HG03135 (cell line): ENCODE measurements at regions not wholly inside any gene's neighbourhood (a gene's known extent, or its start where the extent isn't known, plus 50 kb on each side); places are given as distances from the start of the nearest gene placed in this dataset.

ENCODE experiments used
- ATAC-seq: cut with Tn5 transposase; IDR thresholded peaks from one replicate; pipeline ENCODE4 v1.9.1; 2021; ENCODE audit warnings: mild to moderate bottlenecking, moderate library complexity; ENCODE audit not compliant: unreplicated experiment

- ATAC-seq: no peak
These were observed 573.6 kb downstream of the BUD13 start for GRCh38 chr11:116199182-116199581.

- ATAC-seq: no peak
These were observed 578.5 kb downstream of the BUD13 start for GRCh38 chr11:116194156-116194904.

DNA sequence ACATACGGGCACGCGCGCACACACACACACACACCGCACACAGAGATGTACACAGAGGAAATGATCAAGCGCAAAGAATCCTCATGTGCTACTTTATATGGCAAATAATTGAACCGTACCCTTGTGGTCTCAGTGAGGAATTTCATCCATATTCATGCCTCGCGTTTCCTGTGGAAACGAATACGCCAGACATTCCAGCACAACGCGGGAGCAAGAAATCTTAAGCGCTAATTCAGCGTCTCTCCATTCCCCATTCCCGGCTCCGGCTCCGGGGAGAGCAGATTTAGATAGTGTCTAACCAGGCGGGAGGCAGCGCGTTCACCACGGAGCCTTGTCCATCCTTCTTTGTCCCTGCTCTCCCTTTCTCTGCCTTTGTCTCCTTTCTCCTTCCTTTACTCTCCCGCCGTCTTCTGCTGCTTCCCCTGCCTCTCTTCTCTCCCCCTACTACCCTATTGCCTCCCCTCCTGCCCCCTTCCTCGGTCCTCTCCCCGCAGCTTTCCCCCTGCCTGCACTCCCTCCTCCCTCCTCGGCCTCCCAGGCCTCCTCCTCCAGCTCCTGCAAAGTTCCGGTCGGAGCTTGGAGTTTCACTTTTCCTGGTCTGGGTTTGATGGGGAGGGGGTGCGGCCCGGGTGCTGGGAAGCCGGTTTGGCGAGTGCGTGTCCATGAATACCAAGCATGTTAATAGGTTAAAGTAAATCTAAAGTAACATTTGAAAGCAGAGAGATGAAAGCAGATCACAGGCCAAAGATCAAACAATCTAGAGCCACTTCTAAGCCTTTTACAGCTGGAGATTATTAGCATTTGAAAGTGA is 579.3 kb downstream of the BUD13 start:
- ATAC-seq: no peak

DNA sequence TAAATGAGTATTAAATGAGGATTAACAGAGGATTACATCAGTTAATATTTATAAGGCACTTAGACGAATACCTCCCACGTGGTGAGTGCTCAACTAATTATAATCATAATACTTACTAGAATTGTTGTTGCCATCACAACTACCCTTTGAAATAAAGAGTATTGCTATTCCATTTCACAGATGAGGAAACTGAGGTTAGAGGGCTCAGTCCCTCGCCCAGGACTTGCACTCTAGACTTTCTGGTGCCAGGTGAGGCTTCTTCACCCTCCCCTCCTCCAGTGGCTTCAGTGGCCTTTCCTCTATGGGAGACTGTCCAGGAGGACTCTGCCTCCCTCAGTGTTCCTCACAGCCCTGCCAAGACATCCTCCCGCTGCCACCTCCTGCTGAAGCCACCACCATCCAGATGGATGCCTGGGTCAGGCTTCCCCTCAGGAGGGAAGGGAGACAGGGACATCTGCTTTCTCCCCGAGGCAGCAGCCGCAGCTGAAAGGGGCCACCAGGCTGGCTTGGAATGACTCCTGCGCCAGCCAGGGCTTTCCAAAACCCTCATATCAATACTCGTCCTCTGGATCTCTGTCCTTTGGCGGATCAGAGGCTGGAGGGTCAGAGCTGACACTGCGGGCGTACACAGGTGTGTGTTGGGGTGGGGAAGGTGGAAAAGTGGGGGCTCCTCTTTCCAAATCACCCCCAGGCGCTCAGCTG is 580.1 kb downstream of the BUD13 start:
- ATAC-seq: no peak

DNA sequence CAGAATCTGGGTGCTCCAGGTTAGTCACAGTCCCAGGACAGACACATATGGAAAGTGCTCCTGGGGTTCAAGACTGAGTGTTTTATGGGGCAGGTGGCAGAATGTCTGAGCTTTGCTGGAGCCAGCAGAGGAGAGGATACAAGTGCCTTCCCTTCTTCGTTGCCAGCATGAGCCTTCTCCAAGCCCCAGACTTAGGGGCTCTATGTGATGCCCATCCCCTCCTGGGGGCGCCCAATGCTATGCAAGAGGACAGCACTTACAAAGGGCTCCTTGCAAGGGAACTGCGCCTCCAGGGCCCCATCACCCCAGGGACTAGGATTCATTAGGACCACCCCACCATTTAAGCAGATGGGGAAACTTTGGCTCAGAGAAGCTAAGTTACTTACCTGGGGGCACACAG is 581.9 kb downstream of the BUD13 start:
- no peak for ATAC-seq

GRCh38 chr11:116189408-116190170 is 583.2 kb downstream of the BUD13 start:
- no peak for ATAC-seq

GRCh38 chr11:116188350-116188749 is 584.4 kb downstream of the BUD13 start:
- no peak for ATAC-seq

GRCh38 chr11:116187026-116187425 is 585.8 kb downstream of the BUD13 start:
- ATAC-seq: no peak

DNA sequence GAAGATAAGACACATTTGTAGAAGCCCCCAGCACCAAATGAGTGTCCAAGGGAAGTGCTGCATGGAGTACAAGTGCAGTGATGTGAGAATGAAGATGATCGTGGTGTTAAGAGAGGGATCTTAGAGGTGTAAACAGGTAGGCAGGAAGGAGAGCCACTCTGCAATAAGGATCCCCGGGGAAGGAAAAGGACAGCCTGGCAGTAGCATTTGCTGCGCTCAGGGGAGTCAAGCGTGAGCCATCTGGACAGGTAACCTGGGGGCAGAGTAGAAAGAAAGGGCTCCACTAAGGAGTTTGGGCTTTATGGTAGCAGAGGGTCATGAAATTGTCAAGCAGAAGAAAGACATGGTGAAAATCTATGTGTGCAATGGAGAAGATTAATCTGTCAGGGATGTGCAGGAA is 587.2 kb downstream of the BUD13 start:
- ATAC-seq: no peak

DNA sequence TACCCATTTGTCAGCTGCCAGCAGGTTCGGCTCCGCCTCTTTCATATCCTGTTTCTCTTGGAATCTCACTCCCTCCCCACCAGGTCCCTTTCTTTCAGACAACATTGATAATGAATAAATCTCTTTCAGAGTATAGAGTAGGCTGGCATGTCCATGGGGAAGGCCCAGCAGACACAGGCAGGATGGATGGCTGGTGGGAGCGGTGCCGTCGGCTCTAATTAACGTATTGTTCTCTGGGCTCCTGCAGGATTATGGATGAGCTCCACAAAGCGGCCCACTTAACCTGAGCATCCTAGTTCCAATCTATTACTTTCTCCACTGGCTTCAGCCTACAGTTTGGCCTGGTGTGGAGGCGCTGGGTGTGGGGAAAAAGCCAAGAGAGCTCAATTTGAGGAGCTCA is 588.0 kb downstream of the BUD13 start:
- no peak for ATAC-seq

- ATAC-seq: no peak
These were observed 590.3 kb downstream of the BUD13 start for GRCh38 chr11:116182356-116182966.

- ATAC-seq: no peak
These were observed 591.8 kb downstream of the BUD13 start for GRCh38 chr11:116180806-116181600.

- no peak for ATAC-seq
These were observed 593.4 kb downstream of the BUD13 start for GRCh38 chr11:116179401-116179800.

DNA sequence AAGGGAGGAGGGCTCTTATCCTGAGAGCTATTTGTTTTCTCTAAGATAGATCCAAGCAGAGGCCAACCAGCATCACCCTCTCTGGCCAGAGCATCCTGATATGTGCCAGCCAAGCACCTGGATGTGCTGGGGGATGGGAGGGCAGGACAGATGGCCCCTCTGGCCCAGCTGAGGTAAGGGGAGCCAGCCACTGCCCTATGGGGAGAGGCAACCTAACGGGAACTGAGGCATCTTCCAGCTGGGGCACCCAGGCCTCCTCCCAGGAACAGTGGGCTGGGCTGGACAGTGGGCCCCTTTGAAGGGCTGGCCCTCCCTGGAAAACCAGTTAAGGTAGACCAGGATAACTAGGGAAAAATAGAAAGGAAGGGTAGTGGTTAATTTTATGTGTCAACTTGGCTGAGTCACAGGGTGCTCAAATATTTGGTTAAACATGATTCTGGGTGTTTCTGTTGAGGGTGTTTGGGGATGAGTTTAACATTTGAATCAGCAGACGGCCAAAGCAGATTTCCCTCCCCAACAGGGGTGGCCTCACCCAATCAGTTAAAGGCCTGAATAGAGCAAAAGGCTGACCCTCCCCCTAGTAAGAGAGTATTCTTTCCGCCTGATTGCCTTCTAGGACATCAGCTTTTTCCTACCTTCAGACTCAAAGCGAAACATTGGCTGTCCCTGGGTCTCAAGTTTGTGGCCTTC is 595.1 kb downstream of the BUD13 start:
- ATAC-seq: no peak

DNA sequence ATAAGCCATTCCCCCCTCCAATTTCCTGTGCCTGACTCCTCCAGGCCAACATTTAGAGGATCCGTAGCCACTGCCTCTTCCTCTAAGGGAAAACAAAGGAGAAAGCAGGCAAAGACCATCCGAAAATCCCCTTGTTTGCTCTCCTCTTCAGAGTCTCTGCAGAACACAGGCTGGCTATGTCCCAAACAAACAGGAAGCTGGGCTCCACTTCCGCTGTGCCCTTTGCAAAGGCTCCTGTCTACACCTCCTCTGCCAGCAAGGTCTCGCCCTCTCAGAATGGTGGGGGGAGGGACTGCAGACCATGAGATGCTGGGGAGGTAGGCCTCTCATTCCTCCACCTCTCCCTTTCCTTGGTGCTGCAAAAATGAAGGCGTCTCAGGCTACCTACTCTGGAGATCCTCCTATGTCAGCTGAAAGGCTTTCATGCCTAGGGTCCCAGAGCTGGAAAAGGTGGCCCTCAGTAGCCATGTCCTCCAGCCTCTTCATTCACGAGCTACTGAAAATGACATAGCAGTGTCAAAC is 596.2 kb downstream of the BUD13 start:
- ATAC-seq: no peak

DNA sequence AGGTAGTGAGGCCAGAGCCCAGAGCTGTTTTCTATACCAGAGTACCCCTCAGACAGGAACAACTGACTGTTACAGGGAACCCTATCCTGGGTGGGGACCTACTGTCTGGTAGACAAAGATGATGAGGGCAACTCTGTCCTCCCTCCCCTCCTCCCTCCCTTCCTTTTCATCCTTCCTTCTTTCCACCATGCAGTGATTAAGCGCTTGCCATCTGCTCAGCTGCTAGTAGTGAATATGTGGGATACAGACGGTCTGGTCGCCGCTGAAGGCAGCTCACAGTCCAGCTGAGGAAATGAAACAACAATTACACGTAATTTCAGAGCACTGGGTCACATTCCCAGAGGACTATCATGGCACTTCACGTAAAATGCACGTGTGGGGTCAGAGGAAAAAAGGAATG is 597.1 kb downstream of the BUD13 start:
- no peak for ATAC-seq

DNA sequence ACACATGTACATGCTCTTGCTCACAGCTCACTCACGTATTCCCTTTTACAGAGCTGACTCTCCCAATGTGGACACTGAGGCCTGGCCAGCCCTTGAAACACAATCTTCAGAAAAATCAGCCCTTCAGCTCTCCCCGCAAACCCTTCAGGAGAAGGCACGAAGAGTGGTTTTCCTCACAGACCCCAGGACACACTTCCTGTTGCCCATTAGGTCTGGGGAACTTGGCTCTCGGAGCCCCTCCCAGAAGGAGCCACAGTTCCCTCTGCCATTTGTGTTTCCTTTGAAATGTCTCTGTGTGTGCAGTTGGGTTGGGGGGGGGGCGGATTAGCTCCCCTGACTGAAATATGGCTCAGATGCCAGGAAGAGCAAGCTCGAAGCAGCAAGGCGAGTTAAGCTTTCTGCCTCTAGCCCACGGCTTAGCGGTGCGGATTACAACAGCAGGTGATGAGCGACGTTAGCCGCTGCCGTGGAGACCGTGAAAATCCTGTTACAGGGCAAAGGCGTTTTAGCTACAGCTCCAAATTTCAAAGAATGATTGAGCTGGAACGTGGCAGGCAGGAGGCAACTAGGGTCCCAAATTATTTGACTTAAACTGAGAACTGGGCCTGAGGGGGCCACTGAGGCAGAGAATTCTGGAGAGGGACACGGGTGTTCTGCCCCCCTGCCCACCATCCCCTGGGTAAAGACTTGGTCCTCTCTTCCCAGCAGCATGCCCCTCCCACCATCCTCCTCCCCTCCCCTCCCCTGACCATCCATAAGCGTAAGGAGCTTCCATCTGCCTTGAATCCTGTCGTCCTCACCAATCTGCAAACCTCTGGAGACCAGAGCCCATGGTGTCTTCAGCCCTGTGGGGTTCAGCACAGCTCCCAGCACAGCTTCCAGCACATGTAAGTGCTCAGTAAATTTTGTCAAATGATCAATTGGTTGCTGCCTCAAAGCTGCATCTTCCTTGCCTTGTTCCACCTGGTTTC is 598.6 kb downstream of the BUD13 start:
- no peak for ATAC-seq

DNA sequence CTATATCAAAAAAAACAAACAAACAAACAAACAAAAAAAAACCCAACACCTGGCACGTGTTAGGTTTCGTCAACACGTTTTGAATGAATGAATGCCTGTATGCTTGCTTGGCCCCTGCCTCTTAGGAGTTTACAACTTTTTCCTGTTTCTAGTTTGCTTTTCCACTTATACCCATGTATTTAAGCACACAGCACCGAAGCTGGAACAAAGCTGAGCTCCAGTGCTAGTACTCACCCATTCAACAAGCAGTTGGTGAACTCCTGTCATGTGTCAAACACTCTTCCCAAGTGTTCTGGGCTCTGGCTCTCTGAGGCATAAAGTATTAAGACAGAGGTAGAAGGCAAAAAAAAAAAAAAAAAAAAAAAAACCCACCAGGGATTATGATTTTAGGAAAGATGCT is 599.3 kb downstream of the BUD13 start:
- no peak for ATAC-seq
